IMR-90 (cell line): ENCODE measurements at regions not wholly inside any gene's neighbourhood (a gene's known extent, or its start where the extent isn't known, plus 50 kb on each side); places are given as distances from the start of the nearest gene placed in this dataset.

Source experiments
- ATAC-seq: fragments of 200-7000 bp; cut with Tn5 transposase; 2 replicates; pipeline ENCODE4 v1.9.1; 2020; ENCODE audit warnings: low read depth, mild to moderate bottlenecking, moderate library complexity
- BruUV-seq: library from RNA; stranded (reverse); fragments of 400-500 nt; replicated peaks from 2 replicates; lab custom pipeline; 2021; lab: Mats Ljungman, UMichigan
- CTCF ChIA-PET: fragments of 300-600 bp; formaldehyde crosslinking; extraction: SDS; loops from one replicate; lab custom pipeline; 2021; ENCODE audit warnings: antibody characterized with exemption; lab: Yijun Ruan, JAX
- POLR2A ChIA-PET: fragments of 300-600 bp; sonication (Branson Sonifier 250); formaldehyde crosslinking; loops from one replicate; lab custom pipeline; 2022; ENCODE audit warnings: antibody characterized with exemption; ENCODE audit not compliant: unreplicated experiment; lab: Charles Lee
- DNase-seq: peaks from one replicate; pipeline ENCODE4 v3.0.0; 2013
- H2AFZ ChIP-seq: replicated peaks from 2 replicates; pipeline ENCODE3; 2013; ENCODE audit warnings: low read length, mild to moderate bottlenecking; ENCODE audit not compliant: poor library complexity
- H2AK5ac ChIP-seq: 2 replicates; pipeline ENCODE4 v1.6.1; 2013; ENCODE audit warnings: low read depth, low read length, inconsistent platforms
- H2AK9ac ChIP-seq: replicated peaks from 2 replicates; pipeline ENCODE3; 2013; ENCODE audit warnings: mild to moderate bottlenecking, low read depth, low read length, moderate library complexity; ENCODE audit not compliant: poor library complexity
- H2BK120ac ChIP-seq: 2 replicates; pipeline ENCODE4 v1.6.1; 2013; ENCODE audit warnings: low read depth, low read length, inconsistent platforms
- H2BK15ac ChIP-seq: 3 replicates; pipeline ENCODE4 v1.6.1; 2013; ENCODE audit warnings: low read depth, low read length, inconsistent platforms
- H2BK20ac ChIP-seq: 2 replicates; pipeline ENCODE4 v1.6.1; 2013; ENCODE audit warnings: low read depth, mild to moderate bottlenecking, inconsistent platforms, low read length, moderate library complexity
- H2BK5ac ChIP-seq: 2 replicates; pipeline ENCODE4 v1.6.1; 2013; ENCODE audit warnings: mild to moderate bottlenecking, low read depth, low read length, inconsistent platforms; ENCODE audit not compliant: poor library complexity, severe bottlenecking
- H3K14ac ChIP-seq: replicated peaks from 2 replicates; pipeline ENCODE4 v1.6.1; 2013; ENCODE audit warnings: low read depth, low read length, inconsistent platforms
- H3K18ac ChIP-seq: 2 replicates; pipeline ENCODE4 v1.6.1; 2013; ENCODE audit warnings: low read depth, low read length, control low read depth
- H3K23ac ChIP-seq: 2 replicates; pipeline ENCODE4 v1.6.1; 2013; ENCODE audit warnings: low read depth, low read length, inconsistent platforms
- H3K27ac ChIP-seq: 2 replicates; pipeline ENCODE4 v1.5.1; 2013; ENCODE audit warnings: mild to moderate bottlenecking, control low read depth, low read length; ENCODE audit not compliant: insufficient read depth
- H3K27me3 ChIP-seq: 2 replicates; pipeline ENCODE4 v1.6.1; 2013; ENCODE audit warnings: low read length; ENCODE audit not compliant: control insufficient read depth, insufficient read depth
- H3K36me3 ChIP-seq: 2 replicates; pipeline ENCODE4 v1.6.1; 2013; ENCODE audit warnings: low read length, mixed read lengths; ENCODE audit not compliant: control insufficient read depth, insufficient read depth
- H3K4ac ChIP-seq: 2 replicates; pipeline ENCODE4 v1.6.1; 2013; ENCODE audit warnings: low read depth, low read length, inconsistent platforms
- H3K4me1 ChIP-seq: 2 replicates; pipeline ENCODE4 v1.6.1; 2013; ENCODE audit warnings: low read length, mixed read lengths; ENCODE audit not compliant: control insufficient read depth, insufficient read depth
- H3K4me2 ChIP-seq: 2 replicates; pipeline ENCODE4 v1.6.1; 2013; ENCODE audit warnings: low read depth, mild to moderate bottlenecking, control low read depth, low read length, moderate library complexity
- H3K4me3 ChIP-seq: 2 replicates; pipeline ENCODE4 v1.5.1; 2013; ENCODE audit warnings: low read depth, mild to moderate bottlenecking, control low read depth, low read length, moderate library complexity; ENCODE audit not compliant: insufficient read depth
- H3K56ac ChIP-seq: 2 replicates; pipeline ENCODE4 v1.6.1; 2013; ENCODE audit warnings: low read length, inconsistent platforms; ENCODE audit not compliant: insufficient read depth; ENCODE audit errors: extremely low read depth
- H3K79me1 ChIP-seq, 2 experiments: 2 replicates each; pipeline ENCODE4 v1.6.1; 2013; ENCODE audit warnings: low read length in 2 of 2, inconsistent platforms in 1 of 2, low read depth in 1 of 2
- H3K9ac ChIP-seq: 2 replicates; pipeline ENCODE4 v1.6.1; 2013; ENCODE audit warnings: low read depth, low read length, control low read depth
- H3K9me1 ChIP-seq: 2 replicates; pipeline ENCODE4 v1.6.1; 2013; ENCODE audit warnings: low read length, inconsistent platforms; ENCODE audit not compliant: insufficient read depth
- H3K9me3 ChIP-seq: 2 replicates; pipeline ENCODE4 v1.6.1; 2013; ENCODE audit warnings: low read length; ENCODE audit not compliant: control insufficient read depth, insufficient read depth
- H4K20me1 ChIP-seq: 2 replicates; pipeline ENCODE4 v1.6.1; 2013; ENCODE audit warnings: low read length, inconsistent platforms; ENCODE audit not compliant: insufficient read depth
- H4K5ac ChIP-seq: 2 replicates; pipeline ENCODE4 v1.6.1; 2013; ENCODE audit warnings: mild to moderate bottlenecking, low read depth, low read length, control low read depth
- H4K8ac ChIP-seq, 2 experiments: 2 replicates each; pipeline ENCODE4 v1.6.1; 2013; ENCODE audit warnings: low read depth in 2 of 2, low read length in 2 of 2, control low read depth in 1 of 2, inconsistent platforms in 1 of 2
- H4K91ac ChIP-seq: 2 replicates; pipeline ENCODE4 v1.6.1; 2013; ENCODE audit warnings: low read depth, low read length, inconsistent platforms; ENCODE audit not compliant: insufficient read depth
- BHLHE40 ChIP-seq: fragments of 150-350 bp; IDR thresholded peaks from 2 replicates; pipeline ENCODE4 v1.6.1; 2016; ENCODE audit warnings: mild to moderate bottlenecking, low read depth, low read length
- CEBPB ChIP-seq: IDR thresholded peaks from 2 replicates; pipeline ENCODE4 v1.6.1; 2012; ENCODE audit warnings: low read depth, low read length, improper control_type of control experiment
- CHD1 ChIP-seq: IDR thresholded peaks from 2 replicates; pipeline ENCODE4 v1.6.1; 2012; ENCODE audit warnings: low read depth, low read length, improper control_type of control experiment
- FOS ChIP-seq: fragments of 150-350 bp; IDR thresholded peaks from 2 replicates; pipeline ENCODE4 v1.6.1; 2016; ENCODE audit warnings: low read depth, low read length
- MAFK ChIP-seq: IDR thresholded peaks from 2 replicates; pipeline ENCODE4 v1.6.1; 2012; ENCODE audit warnings: low read depth, low read length, improper control_type of control experiment
- MAZ ChIP-seq: IDR thresholded peaks from 2 replicates; pipeline ENCODE4 v1.6.1; 2012; ENCODE audit warnings: low read depth, mild to moderate bottlenecking, low read length, improper control_type of control experiment, moderate library complexity, borderline replicate concordance
- MXI1 ChIP-seq: IDR thresholded peaks from 2 replicates; pipeline ENCODE4 v1.6.1; 2012; ENCODE audit warnings: low read depth, mild to moderate bottlenecking, low read length, moderate library complexity, borderline replicate concordance
- NFE2L2 ChIP-seq: fragments of 150-350 bp; IDR thresholded peaks from 2 replicates; pipeline ENCODE4 v1.6.1; 2016; ENCODE audit warnings: low read depth, mild to moderate bottlenecking, low read length
- POLR2A ChIP-seq: IDR thresholded peaks from 2 replicates; pipeline ENCODE4 v1.6.1; 2012; ENCODE audit warnings: mild to moderate bottlenecking, low read depth, low read length
- RAD21 ChIP-seq: IDR thresholded peaks from 2 replicates; pipeline ENCODE4 v1.6.1; 2012; ENCODE audit warnings: low read length, improper control_type of control experiment
- RCOR1 ChIP-seq: IDR thresholded peaks from 2 replicates; pipeline ENCODE4 v1.6.1; 2012; ENCODE audit warnings: mild to moderate bottlenecking, low read length, improper control_type of control experiment; ENCODE audit not compliant: insufficient replicate concordance
- RFX5 ChIP-seq: IDR thresholded peaks from 2 replicates; pipeline ENCODE4 v1.8.0; 2012; ENCODE audit warnings: low read depth, mild to moderate bottlenecking, low read length, moderate library complexity
- SMC3 ChIP-seq: fragments of 150-350 bp; IDR thresholded peaks from 2 replicates; pipeline ENCODE4 v1.6.1; 2016; ENCODE audit warnings: low read depth, mild to moderate bottlenecking, antibody characterized with exemption, low read length, moderate library complexity
- dilution Hi-C: fragments of 300-500 bp; cut with HindIII; formaldehyde crosslinking; loops from one replicate; pipeline ENCODE4 v1.14.3; 2018; ENCODE audit warnings: low sequenced_read_pairs; ENCODE audit not compliant: unreplicated experiment
- in situ Hi-C: fragments of 300-500 bp; cut with MboI; formaldehyde crosslinking; loops from 3 replicates; pipeline ENCODE4 v1.14.3; 2019; ENCODE audit warnings: low sequenced_read_pairs, inconsistent platforms, mixed read lengths
- intact Hi-C: fragments of 100-400 bp; cut with micrococcal nuclease; formaldehyde crosslinking; loops from 2 replicates; pipeline ENCODE4 v1.10.0; 2022
- TF ChIP-seq, protein P1 (sequence below): fragments of 150-350 bp; IDR thresholded peaks from 2 replicates; pipeline ENCODE4 v1.6.1; 2017; ENCODE audit warnings: mild to moderate bottlenecking, antibody characterized with exemption, low read length, low read depth
- TF ChIP-seq, protein P2 (sequence below): fragments of 150-350 bp; IDR thresholded peaks from 2 replicates; pipeline ENCODE4 v1.6.1; 2016; ENCODE audit warnings: low read depth, mild to moderate bottlenecking, low read length, moderate library complexity, borderline replicate concordance
- TF ChIP-seq, protein P3 (sequence below): conservative IDR thresholded peaks from 2 replicates; pipeline ENCODE4 v1.5.1; 2012; ENCODE audit warnings: mild to moderate bottlenecking, low read depth, low read length, improper control_type of control experiment

DNA sequence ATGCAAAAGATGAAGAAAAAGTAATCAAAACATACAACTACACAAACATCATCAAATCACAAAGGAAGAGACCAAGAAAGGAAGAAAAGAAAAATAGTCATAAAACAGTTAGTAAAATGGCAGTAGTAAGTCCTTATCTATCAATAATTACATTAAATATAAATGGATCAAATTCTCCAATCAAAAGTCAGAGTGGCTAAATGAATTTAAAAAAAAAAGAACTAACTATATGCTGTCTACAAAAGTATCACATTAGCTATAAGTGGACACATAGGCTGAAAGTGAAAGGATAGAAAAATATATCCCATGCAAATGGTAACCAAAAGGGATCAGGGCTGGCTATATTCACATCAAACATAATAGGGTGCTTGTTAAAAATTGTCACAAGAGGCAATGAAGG is 116.5 kb downstream of the NOL4 start:
- no peaks in the 10 kb centered on the region for H3K9me3 ChIP-seq
- intact Hi-C loops (no loop called here), in situ Hi-C loops (loop anchor here (25.0 kb wide), 1 partner anchor 679 kb away; no protein-coding TSS in a partner anchor), dilution Hi-C loops (no loop called here)
- no peak overlapping the region for H2BK120ac ChIP-seq
- no TSS peak for BruUV-seq
- no peak overlapping the region for H4K8ac ChIP-seq
- DNase-seq, result no peak
- no peak overlapping the region for H2BK20ac ChIP-seq
- no peak overlapping the region for H3K9ac ChIP-seq
- ChIA-PET CTCF (no interaction called here), POLR2A (no interaction called here)
- H3K4me3 ChIP-seq, result no peak overlapping the region
- no peak for ATAC-seq
- no peaks in the 10 kb centered on the region for H3K79me1 ChIP-seq
- H3K4ac ChIP-seq, result no peak overlapping the region
- no peak overlapping the region for H3K27ac ChIP-seq
- H3K4me2 ChIP-seq, result no peak overlapping the region
- H4K20me1 ChIP-seq, result no peaks in the 10 kb centered on the region
- H4K91ac ChIP-seq, result no peak overlapping the region
- H3K14ac ChIP-seq, result no peak overlapping the region
- no peak overlapping the region for H2BK5ac ChIP-seq
- no peak overlapping the region for H2BK15ac ChIP-seq
- no peak overlapping the region for H2AFZ ChIP-seq
- no peak overlapping the region for H2AK5ac ChIP-seq
- no peak overlapping the region for H4K5ac ChIP-seq
- H3K18ac ChIP-seq, result no peak overlapping the region
- no peaks in the 10 kb centered on the region for H3K27me3 ChIP-seq
- H3K4me1 ChIP-seq, result no peaks in the 10 kb centered on the region
- H3K9me1 ChIP-seq, result no peaks in the 10 kb centered on the region
- no peak overlapping the region for H3K56ac ChIP-seq
- H3K36me3 ChIP-seq, result no peaks in the 10 kb centered on the region
- H3K23ac ChIP-seq, result no peak overlapping the region
- H2AK9ac ChIP-seq, result no peak overlapping the region
- TF ChIP-seq, protein P1, sequence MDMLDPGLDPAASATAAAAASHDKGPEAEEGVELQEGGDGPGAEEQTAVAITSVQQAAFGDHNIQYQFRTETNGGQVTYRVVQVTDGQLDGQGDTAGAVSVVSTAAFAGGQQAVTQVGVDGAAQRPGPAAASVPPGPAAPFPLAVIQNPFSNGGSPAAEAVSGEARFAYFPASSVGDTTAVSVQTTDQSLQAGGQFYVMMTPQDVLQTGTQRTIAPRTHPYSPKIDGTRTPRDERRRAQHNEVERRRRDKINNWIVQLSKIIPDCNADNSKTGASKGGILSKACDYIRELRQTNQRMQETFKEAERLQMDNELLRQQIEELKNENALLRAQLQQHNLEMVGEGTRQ, result no peak
- TF ChIP-seq, protein P2, sequence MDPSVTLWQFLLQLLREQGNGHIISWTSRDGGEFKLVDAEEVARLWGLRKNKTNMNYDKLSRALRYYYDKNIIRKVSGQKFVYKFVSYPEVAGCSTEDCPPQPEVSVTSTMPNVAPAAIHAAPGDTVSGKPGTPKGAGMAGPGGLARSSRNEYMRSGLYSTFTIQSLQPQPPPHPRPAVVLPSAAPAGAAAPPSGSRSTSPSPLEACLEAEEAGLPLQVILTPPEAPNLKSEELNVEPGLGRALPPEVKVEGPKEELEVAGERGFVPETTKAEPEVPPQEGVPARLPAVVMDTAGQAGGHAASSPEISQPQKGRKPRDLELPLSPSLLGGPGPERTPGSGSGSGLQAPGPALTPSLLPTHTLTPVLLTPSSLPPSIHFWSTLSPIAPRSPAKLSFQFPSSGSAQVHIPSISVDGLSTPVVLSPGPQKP, result no peak
- TF ChIP-seq MXI1, result no peak
- no peak for TF ChIP-seq BHLHE40
- no peak for TF ChIP-seq SMC3
- TF ChIP-seq MAZ, result no peak
- TF ChIP-seq CHD1, result no peak
- TF ChIP-seq CEBPB, result no peak
- no peak for TF ChIP-seq RFX5
- TF ChIP-seq RCOR1, result no peak
- TF ChIP-seq RAD21, result no peak
- no peak for TF ChIP-seq FOS
- TF ChIP-seq, protein P3, sequence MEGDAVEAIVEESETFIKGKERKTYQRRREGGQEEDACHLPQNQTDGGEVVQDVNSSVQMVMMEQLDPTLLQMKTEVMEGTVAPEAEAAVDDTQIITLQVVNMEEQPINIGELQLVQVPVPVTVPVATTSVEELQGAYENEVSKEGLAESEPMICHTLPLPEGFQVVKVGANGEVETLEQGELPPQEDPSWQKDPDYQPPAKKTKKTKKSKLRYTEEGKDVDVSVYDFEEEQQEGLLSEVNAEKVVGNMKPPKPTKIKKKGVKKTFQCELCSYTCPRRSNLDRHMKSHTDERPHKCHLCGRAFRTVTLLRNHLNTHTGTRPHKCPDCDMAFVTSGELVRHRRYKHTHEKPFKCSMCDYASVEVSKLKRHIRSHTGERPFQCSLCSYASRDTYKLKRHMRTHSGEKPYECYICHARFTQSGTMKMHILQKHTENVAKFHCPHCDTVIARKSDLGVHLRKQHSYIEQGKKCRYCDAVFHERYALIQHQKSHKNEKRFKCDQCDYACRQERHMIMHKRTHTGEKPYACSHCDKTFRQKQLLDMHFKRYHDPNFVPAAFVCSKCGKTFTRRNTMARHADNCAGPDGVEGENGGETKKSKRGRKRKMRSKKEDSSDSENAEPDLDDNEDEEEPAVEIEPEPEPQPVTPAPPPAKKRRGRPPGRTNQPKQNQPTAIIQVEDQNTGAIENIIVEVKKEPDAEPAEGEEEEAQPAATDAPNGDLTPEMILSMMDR, result no peak
- TF ChIP-seq NFE2L2, result no peak
- no peak for TF ChIP-seq POLR2A
- no peak for TF ChIP-seq MAFK
